GM12878 (cell line): ENCODE measurements at regions not wholly inside any gene's neighbourhood (a gene's known extent, or its start where the extent isn't known, plus 50 kb on each side); places are given as distances from the start of the nearest gene placed in this dataset.

Experiments used
- ATAC-seq: fragments of 200-7000 bp; cut with Tn5 transposase; 3 replicates; pipeline ENCODE4 v1.9.1; 2020; ENCODE audit warnings: mild to moderate bottlenecking, moderate library complexity
- BruUV-seq: library from RNA; stranded (reverse); fragments of 400-500 nt; replicated peaks from 2 replicates; lab custom pipeline; 2021; lab: Mats Ljungman, UMichigan
- CTCF ChIA-PET: fragments of 300-600 bp; sonication (Branson Sonifier 250); formaldehyde crosslinking; extraction: SDS; loops from one replicate; lab custom pipeline; 2021; ENCODE audit warnings: inconsistent platforms; lab: Yijun Ruan, JAX
- POLR2A ChIA-PET: fragments of 350-600 bp; formaldehyde crosslinking; extraction: SDS; loops from one replicate; lab custom pipeline; 2021; ENCODE audit warnings: inconsistent platforms; lab: Charles Lee
- RAD21 ChIA-PET: fragments of 300-600 bp; sonication (Branson Sonifier 250); formaldehyde crosslinking; loops from one replicate; lab custom pipeline; 2023; ENCODE audit warnings: antibody characterized with exemption; ENCODE audit not compliant: unreplicated experiment; lab: Charles Lee
- SMC1A ChIA-PET: fragments of 300-600 bp; sonication (Branson Sonifier 250); formaldehyde crosslinking; loops from one replicate; lab custom pipeline; 2023; ENCODE audit not compliant: unreplicated experiment, uncharacterized antibody; lab: Charles Lee
- DNase-seq: peaks from one replicate; pipeline ENCODE4 v3.0.0-alpha.2; 2011; ENCODE audit warnings: low read depth, low spot score
- FAIRE-seq: peaks from 3 replicates; lab custom pipeline; 2011; peaks lifted over from hg19 to GRCh38; lab: Jason Lieb, UNC
- H2AFZ ChIP-seq: 2 replicates; pipeline ENCODE4 v1.6.0; 2011; ENCODE audit warnings: low read depth, low read length, control low read depth; ENCODE audit not compliant: control insufficient read depth
- H3K27ac ChIP-seq: 2 replicates; pipeline ENCODE4 v1.5.1; 2011; ENCODE audit warnings: control low read depth; ENCODE audit not compliant: control insufficient read depth, insufficient read depth
- H3K27me3 ChIP-seq, 2 experiments: replicated peaks in 1 of 2; 2 replicates each; pipeline versions ENCODE4 v1.6.0 to v1.6.1; 2011; ENCODE audit warnings: low read length in 1 of 2; ENCODE audit not compliant: control insufficient read depth in 2 of 2, insufficient read depth in 2 of 2
- H3K36me3 ChIP-seq, 2 experiments: 2 replicates each; pipeline ENCODE4 v1.5.1; 2011; ENCODE audit warnings: low read length in 1 of 2; ENCODE audit not compliant: control insufficient read depth in 2 of 2, insufficient read depth in 2 of 2
- H3K4me1 ChIP-seq: 2 replicates; pipeline ENCODE4 v1.6.1; 2011; ENCODE audit warnings: mild to moderate bottlenecking, low read length, moderate library complexity, mixed read lengths; ENCODE audit not compliant: control insufficient read depth, insufficient read depth
- H3K4me2 ChIP-seq: 2 replicates; pipeline ENCODE4 v1.6.0; 2011; ENCODE audit warnings: control low read depth; ENCODE audit not compliant: control insufficient read depth, insufficient read depth
- H3K4me3 ChIP-seq: fragments of 200-600 bp; sonication (generic); 2 replicates; pipeline ENCODE4 v1.5.1; 2016
- H3K79me2 ChIP-seq: 2 replicates; pipeline ENCODE4 v1.6.0; 2011; ENCODE audit warnings: low read length; ENCODE audit not compliant: control insufficient read depth, insufficient read depth
- H3K9ac ChIP-seq: 2 replicates; pipeline ENCODE4 v1.8.0; 2011; ENCODE audit warnings: low read length, control low read depth, mixed read lengths; ENCODE audit not compliant: control insufficient read depth, insufficient read depth
- H3K9me3 ChIP-seq: replicated peaks from 3 replicates; pipeline ENCODE4 v1.5.1; 2011; ENCODE audit warnings: mild to moderate bottlenecking, low read length; ENCODE audit not compliant: control insufficient read depth, insufficient read depth
- H4K20me1 ChIP-seq: 2 replicates; pipeline ENCODE4 v1.6.0; 2011; ENCODE audit not compliant: control insufficient read depth, insufficient read depth
- ESRRA ChIP-seq: IDR thresholded peaks from 2 replicates; pipeline ENCODE4 v1.6.1; 2012; ENCODE audit warnings: mild to moderate bottlenecking, low read length, improper control_type of control experiment
- IKZF1 ChIP-seq: fragments of 450-650 bp; conservative IDR thresholded peaks from 2 replicates; pipeline ENCODE4 v1.6.1; 2017; ENCODE audit warnings: antibody characterized with exemption, mild to moderate bottlenecking
- NR2C2 ChIP-seq: IDR thresholded peaks from 2 replicates; pipeline ENCODE4 v1.6.1; 2011; ENCODE audit warnings: borderline replicate concordance, low read depth; ENCODE audit not compliant: control insufficient read depth, insufficient read length
- SIN3A ChIP-seq: IDR thresholded peaks from 2 replicates; pipeline ENCODE4 v1.6.1; 2012; ENCODE audit warnings: low read depth, low read length, improper control_type of control experiment
- SPI1 ChIP-seq: IDR thresholded peaks from 2 replicates; pipeline ENCODE4 v1.6.1; 2011; ENCODE audit warnings: low read depth, mild to moderate bottlenecking, low read length, moderate library complexity, borderline replicate concordance; ENCODE audit not compliant: insufficient read depth
- TARDBP ChIP-seq: IDR thresholded peaks from 2 replicates; pipeline ENCODE4 v1.6.1; 2016; ENCODE audit warnings: borderline replicate concordance
- WGBS: methylation state at CpG from one replicate; pipeline ENCODE4 v1.1.6; 2016; ENCODE audit warnings: low lambda C conversion rate; ENCODE audit not compliant: insufficient replicate concordance, insufficient coverage; ENCODE audit errors: missing lambda C conversion rate; 5-methylcytosine and 5-hydroxymethylcytosine counted together
- in situ Hi-C: fragments of 300-500 bp; cut with MboI; formaldehyde crosslinking; loops from 9 replicates; pipeline ENCODE4 v1.14.3; 2018; ENCODE audit warnings: mixed read lengths
- intact Hi-C: fragments of 100-400 bp; cut with micrococcal nuclease; formaldehyde crosslinking; loops from one replicate; pipeline ENCODE4 v1.14.2; 2022; ENCODE audit not compliant: unreplicated experiment
- TF ChIP-seq, protein P1 (sequence below): fragments of 450-650 bp; IDR thresholded peaks from 2 replicates; pipeline ENCODE4 v1.6.1; 2017; ENCODE audit warnings: mild to moderate bottlenecking
- TF ChIP-seq, protein P2 (sequence below): IDR thresholded peaks from 2 replicates; pipeline ENCODE4 v1.6.1; 2012; ENCODE audit warnings: low read depth, low read length, improper control_type of control experiment
- TF ChIP-seq, protein P3 (sequence below): IDR thresholded peaks from 2 replicates; pipeline ENCODE4 v1.6.1; 2012; ENCODE audit warnings: mild to moderate bottlenecking, low read depth, low read length
- TF ChIP-seq, protein P4 (sequence below): fragments of 450-650 bp; IDR thresholded peaks from 2 replicates; pipeline ENCODE4 v1.6.1; 2016; ENCODE audit warnings: mild to moderate bottlenecking

DNA sequence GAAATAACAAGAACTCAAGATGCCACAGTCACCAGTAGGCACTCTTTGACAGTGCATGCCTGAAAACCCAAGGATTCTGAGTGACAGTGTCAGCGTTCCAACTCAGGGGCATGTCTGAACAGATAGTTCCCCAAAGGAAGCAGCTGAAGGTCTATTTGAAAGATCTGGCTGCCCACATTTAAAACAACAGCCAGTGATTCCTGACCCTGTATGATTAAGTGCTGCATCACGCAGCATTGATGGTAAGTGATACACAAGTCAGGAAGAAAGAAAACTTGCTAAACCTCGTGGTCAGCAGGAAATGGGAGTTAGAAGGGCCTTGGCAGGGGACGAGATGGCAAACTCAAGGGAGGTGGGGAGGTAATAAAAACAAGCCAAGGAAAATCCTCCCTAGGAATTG, 1013.1 kb downstream of the TYW1 start:
- in situ Hi-C loops (no loop called here), intact Hi-C loops (no loop called here)
- Histone ChIP-seq H3K9ac (no peak overlapping the region), H3K79me2 (no peaks in the 10 kb centered on the region), H3K27me3 (no peaks in the 10 kb centered on the region), H3K4me3 (no peak overlapping the region), H4K20me1 (no peaks in the 10 kb centered on the region), H3K4me2 (no peak overlapping the region), H3K4me1 (no peaks in the 10 kb centered on the region), H2AFZ (no peak overlapping the region), H3K27ac (no peak overlapping the region), H3K36me3 (no peaks in the 10 kb centered on the region), H3K9me3 (no peaks in the 10 kb centered on the region)
- FAIRE-seq, result no peak
- ChIA-PET POLR2A (no interaction called here), CTCF (no interaction called here), SMC1A (no interaction called here), RAD21 (no interaction called here)
- 22% methylated on average over 4 of the region's 4 CpGs for WGBS
- BruUV-seq, result no TSS peak
- TF ChIP-seq IKZF1, result no peak
- TF ChIP-seq, protein P1, sequence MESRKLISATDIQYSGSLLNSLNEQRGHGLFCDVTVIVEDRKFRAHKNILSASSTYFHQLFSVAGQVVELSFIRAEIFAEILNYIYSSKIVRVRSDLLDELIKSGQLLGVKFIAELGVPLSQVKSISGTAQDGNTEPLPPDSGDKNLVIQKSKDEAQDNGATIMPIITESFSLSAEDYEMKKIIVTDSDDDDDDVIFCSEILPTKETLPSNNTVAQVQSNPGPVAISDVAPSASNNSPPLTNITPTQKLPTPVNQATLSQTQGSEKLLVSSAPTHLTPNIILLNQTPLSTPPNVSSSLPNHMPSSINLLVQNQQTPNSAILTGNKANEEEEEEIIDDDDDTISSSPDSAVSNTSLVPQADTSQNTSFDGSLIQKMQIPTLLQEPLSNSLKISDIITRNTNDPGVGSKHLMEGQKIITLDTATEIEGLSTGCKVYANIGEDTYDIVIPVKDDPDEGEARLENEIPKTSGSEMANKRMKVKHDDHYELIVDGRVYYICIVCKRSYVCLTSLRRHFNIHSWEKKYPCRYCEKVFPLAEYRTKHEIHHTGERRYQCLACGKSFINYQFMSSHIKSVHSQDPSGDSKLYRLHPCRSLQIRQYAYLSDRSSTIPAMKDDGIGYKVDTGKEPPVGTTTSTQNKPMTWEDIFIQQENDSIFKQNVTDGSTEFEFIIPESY, result no peak
- TF ChIP-seq SIN3A, result no peak
- TF ChIP-seq, protein P2, sequence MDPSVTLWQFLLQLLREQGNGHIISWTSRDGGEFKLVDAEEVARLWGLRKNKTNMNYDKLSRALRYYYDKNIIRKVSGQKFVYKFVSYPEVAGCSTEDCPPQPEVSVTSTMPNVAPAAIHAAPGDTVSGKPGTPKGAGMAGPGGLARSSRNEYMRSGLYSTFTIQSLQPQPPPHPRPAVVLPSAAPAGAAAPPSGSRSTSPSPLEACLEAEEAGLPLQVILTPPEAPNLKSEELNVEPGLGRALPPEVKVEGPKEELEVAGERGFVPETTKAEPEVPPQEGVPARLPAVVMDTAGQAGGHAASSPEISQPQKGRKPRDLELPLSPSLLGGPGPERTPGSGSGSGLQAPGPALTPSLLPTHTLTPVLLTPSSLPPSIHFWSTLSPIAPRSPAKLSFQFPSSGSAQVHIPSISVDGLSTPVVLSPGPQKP, result no peak
- TF ChIP-seq TARDBP, result no peak
- TF ChIP-seq SPI1, result no peak
- TF ChIP-seq, protein P3, sequence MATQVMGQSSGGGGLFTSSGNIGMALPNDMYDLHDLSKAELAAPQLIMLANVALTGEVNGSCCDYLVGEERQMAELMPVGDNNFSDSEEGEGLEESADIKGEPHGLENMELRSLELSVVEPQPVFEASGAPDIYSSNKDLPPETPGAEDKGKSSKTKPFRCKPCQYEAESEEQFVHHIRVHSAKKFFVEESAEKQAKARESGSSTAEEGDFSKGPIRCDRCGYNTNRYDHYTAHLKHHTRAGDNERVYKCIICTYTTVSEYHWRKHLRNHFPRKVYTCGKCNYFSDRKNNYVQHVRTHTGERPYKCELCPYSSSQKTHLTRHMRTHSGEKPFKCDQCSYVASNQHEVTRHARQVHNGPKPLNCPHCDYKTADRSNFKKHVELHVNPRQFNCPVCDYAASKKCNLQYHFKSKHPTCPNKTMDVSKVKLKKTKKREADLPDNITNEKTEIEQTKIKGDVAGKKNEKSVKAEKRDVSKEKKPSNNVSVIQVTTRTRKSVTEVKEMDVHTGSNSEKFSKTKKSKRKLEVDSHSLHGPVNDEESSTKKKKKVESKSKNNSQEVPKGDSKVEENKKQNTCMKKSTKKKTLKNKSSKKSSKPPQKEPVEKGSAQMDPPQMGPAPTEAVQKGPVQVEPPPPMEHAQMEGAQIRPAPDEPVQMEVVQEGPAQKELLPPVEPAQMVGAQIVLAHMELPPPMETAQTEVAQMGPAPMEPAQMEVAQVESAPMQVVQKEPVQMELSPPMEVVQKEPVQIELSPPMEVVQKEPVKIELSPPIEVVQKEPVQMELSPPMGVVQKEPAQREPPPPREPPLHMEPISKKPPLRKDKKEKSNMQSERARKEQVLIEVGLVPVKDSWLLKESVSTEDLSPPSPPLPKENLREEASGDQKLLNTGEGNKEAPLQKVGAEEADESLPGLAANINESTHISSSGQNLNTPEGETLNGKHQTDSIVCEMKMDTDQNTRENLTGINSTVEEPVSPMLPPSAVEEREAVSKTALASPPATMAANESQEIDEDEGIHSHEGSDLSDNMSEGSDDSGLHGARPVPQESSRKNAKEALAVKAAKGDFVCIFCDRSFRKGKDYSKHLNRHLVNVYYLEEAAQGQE, result no peak
- no peak for TF ChIP-seq NR2C2
- TF ChIP-seq ESRRA, result no peak
- TF ChIP-seq, protein P4, sequence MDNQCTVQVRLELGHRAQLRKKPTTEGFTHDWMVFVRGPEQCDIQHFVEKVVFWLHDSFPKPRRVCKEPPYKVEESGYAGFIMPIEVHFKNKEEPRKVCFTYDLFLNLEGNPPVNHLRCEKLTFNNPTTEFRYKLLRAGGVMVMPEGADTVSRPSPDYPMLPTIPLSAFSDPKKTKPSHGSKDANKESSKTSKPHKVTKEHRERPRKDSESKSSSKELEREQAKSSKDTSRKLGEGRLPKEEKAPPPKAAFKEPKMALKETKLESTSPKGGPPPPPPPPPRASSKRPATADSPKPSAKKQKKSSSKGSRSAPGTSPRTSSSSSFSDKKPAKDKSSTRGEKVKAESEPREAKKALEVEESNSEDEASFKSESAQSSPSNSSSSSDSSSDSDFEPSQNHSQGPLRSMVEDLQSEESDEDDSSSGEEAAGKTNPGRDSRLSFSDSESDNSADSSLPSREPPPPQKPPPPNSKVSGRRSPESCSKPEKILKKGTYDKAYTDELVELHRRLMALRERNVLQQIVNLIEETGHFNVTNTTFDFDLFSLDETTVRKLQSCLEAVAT, result no peak
- no peak for DNase-seq
- ATAC-seq, result no peak
